ENCODE measurements at regions not wholly inside any gene's neighbourhood (a gene's known extent, or its start where the extent isn't known, plus 50 kb on each side); places are given as distances from the start of the nearest gene placed in this dataset.

DNA sequence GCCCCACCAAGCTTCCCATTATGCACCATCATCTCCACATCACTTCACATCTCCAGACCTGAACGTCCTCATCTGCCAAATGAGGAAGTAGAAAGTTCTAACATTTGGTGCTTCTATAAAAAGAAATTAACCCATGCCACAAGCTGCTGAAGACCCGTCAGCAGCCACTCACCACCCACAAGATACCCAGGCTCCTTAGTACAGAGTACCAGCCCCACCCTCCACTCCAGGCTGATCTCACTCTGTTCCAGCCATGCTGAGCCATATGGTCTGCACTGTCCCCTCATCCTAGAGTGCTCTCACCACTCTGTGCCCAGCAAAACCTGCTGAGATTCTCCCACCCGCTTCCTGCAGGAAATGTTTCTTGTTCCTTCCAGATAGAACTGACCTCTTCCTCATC lies 240.8 kb upstream of the PPARGC1A start:
- no TSS peak for BruUV-seq (replicated peaks)
- no peaks in the 10 kb centered on the region for H3K4me1 ChIP-seq (ENCODE audit: insufficient read depth, low read length)
- DNase-seq (no peak), ATAC-seq (no peak)
- POLR2A ChIA-PET (ENCODE audit: unreplicated experiment): no interaction called here
- no peak overlapping the region for H3K9ac ChIP-seq (ENCODE audit: low read length)
- H3K27me3 ChIP-seq (ENCODE audit: low read length): peaks cover 5% of the 10 kb centered on the region; the same call in 1 of the 2 replicates
- no peak overlapping the region for H3K4me3 ChIP-seq (ENCODE audit: low read length)
- no peak overlapping the region for H3K4me2 ChIP-seq (ENCODE audit: low read length)
- H3K79me2 ChIP-seq (ENCODE audit: low read length): no peaks in the 10 kb centered on the region
- no peaks in the 10 kb centered on the region for H3K9me2 ChIP-seq (replicated peaks; ENCODE audit: low read length)
- H3K9me3 ChIP-seq (ENCODE audit: low read length): no peaks in the 10 kb centered on the region
- TF ChIP-seq EZH2 (IDR thresholded peaks at IDR 0.05; ENCODE audit: low read length, unreplicated experiment): no peak
- intact Hi-C loops (cut with micrococcal nuclease): no loop called here
- no peaks in the 10 kb centered on the region for H3F3A ChIP-seq (ENCODE audit: low read length, unreplicated experiment)
- no peak overlapping the region for H3K27ac ChIP-seq (ENCODE audit: low read length)
- H3K36me3 ChIP-seq (ENCODE audit: low read depth, low read length): no peaks in the 10 kb centered on the region
- CTCF ChIA-PET: no interaction called here
- H2AFZ ChIP-seq (ENCODE audit: low read length): no peak overlapping the region
- no peaks in the 10 kb centered on the region for H4K20me1 ChIP-seq (ENCODE audit: low read length)

DNA sequence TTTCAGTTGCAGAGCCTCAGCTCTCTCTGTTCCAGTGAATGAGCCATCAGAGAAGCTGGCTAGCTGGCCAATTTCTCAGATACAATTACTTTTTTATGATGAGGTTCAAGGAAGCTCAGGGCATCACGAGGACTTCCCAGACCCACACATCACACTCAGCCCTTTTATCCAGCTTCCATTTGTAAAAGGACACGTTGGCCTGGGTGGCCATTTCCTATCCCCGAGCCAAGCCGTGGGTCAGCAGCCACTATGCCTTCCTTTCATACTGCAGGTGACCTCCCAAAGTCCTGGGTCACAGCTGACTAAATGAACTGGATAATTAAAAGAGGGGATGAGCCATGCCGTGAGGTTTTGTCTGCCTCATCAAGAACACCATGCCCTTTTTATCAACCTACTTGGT lies 236.9 kb upstream of the PPARGC1A start:
- no peak overlapping the region for H3K9ac ChIP-seq (ENCODE audit: low read length)
- intact Hi-C loops (cut with micrococcal nuclease): no loop called here
- ChIA-PET POLR2A (ENCODE audit: unreplicated experiment) (interaction anchor here (0.7 kb wide), 1 partner anchor 838 kb away, joined by 4 read pairs; no protein-coding TSS in a partner anchor), CTCF (no interaction called here)
- no peaks in the 10 kb centered on the region for H4K20me1 ChIP-seq (ENCODE audit: low read length)
- H2AFZ ChIP-seq (ENCODE audit: low read length): no peak overlapping the region
- TF ChIP-seq, protein P1, sequence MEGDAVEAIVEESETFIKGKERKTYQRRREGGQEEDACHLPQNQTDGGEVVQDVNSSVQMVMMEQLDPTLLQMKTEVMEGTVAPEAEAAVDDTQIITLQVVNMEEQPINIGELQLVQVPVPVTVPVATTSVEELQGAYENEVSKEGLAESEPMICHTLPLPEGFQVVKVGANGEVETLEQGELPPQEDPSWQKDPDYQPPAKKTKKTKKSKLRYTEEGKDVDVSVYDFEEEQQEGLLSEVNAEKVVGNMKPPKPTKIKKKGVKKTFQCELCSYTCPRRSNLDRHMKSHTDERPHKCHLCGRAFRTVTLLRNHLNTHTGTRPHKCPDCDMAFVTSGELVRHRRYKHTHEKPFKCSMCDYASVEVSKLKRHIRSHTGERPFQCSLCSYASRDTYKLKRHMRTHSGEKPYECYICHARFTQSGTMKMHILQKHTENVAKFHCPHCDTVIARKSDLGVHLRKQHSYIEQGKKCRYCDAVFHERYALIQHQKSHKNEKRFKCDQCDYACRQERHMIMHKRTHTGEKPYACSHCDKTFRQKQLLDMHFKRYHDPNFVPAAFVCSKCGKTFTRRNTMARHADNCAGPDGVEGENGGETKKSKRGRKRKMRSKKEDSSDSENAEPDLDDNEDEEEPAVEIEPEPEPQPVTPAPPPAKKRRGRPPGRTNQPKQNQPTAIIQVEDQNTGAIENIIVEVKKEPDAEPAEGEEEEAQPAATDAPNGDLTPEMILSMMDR (conservative IDR thresholded peaks at IDR 0.05; ENCODE audit: low read depth, low read length): no peak
- TF ChIP-seq EZH2phosphoT487 (IDR thresholded peaks at IDR 0.05; ENCODE audit: borderline replicate concordance, low read length): no peak
- no peak for TF ChIP-seq EZH2 (IDR thresholded peaks at IDR 0.05; ENCODE audit: low read length, unreplicated experiment)
- no peaks in the 10 kb centered on the region for H3K9me2 ChIP-seq (replicated peaks; ENCODE audit: low read length)
- H3K4me1 ChIP-seq (ENCODE audit: insufficient read depth, low read length): no peaks in the 10 kb centered on the region
- H3K27ac ChIP-seq (ENCODE audit: low read length): no peak overlapping the region
- no peaks in the 10 kb centered on the region for H3F3A ChIP-seq (ENCODE audit: low read length, unreplicated experiment)
- H3K27me3 ChIP-seq (ENCODE audit: low read length): no peaks in the 10 kb centered on the region
- ATAC-seq: no peak
- H3K4me2 ChIP-seq (ENCODE audit: low read length): no peak overlapping the region
- H3K79me2 ChIP-seq (ENCODE audit: low read length): no peaks in the 10 kb centered on the region
- no peaks in the 10 kb centered on the region for H3K36me3 ChIP-seq (ENCODE audit: low read depth, low read length)
- BruUV-seq (replicated peaks): no TSS peak
- no peaks in the 10 kb centered on the region for H3K9me3 ChIP-seq (ENCODE audit: low read length)
- no peak overlapping the region for H3K4me3 ChIP-seq (ENCODE audit: low read length)
- no peak for DNase-seq

DNA sequence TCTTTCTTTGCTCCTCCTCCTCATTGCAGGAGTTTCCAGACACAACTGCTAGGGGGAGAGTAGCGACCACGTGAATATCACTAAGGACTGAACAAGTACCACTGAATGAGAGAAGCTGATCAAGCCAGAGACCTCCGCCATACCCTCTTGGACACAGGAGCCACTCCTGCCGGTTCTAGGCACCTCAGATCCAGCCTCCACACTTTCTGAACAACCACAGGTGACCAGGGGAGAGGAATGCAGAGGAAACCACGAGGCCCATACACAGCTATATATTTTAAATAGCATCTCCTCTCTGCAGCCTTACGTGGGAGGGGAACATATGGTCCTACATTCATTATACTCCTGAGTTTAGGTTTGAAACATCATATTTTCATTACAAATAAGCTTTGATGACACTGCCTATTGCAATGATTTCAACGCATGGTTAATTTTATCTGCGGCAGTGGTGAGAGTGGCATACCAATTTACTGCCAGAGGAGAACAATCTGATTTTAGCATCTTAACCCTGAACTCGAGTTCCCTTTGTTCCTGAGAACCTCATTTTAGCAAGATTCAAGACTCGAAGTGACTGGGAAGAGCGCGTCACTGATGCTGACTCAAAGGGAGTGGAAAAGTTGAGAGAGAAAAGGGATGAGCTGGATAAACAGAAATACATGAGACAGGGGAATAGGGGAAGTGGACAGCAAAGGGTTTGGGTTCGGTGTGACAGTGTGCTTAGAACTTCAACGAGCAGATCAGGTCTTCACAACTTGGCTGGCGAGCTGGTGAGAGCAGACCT lies 231.7 kb upstream of the PPARGC1A start:
- ChIA-PET POLR2A (ENCODE audit: unreplicated experiment) (no interaction called here), CTCF (no interaction called here)
- H3K4me2 ChIP-seq (ENCODE audit: low read length): no peak overlapping the region
- H3K27ac ChIP-seq (ENCODE audit: low read length): no peak overlapping the region
- H3K36me3 ChIP-seq (ENCODE audit: low read depth, low read length): no peaks in the 10 kb centered on the region
- BruUV-seq (replicated peaks): no TSS peak
- no peaks in the 10 kb centered on the region for H3K9me2 ChIP-seq (replicated peaks; ENCODE audit: low read length)
- H3F3A ChIP-seq (ENCODE audit: low read length, unreplicated experiment): no peaks in the 10 kb centered on the region
- TF ChIP-seq EZH2 (IDR thresholded peaks at IDR 0.05; ENCODE audit: low read length, unreplicated experiment) (no peak), EZH2phosphoT487 (IDR thresholded peaks at IDR 0.05; ENCODE audit: borderline replicate concordance, low read length) (no peak)
- TF ChIP-seq, protein P1 (conservative IDR thresholded peaks at IDR 0.05; ENCODE audit: low read depth, low read length): no peak
- H3K9me3 ChIP-seq (ENCODE audit: low read length): no peaks in the 10 kb centered on the region
- no peaks in the 10 kb centered on the region for H3K4me1 ChIP-seq (ENCODE audit: insufficient read depth, low read length)
- no peaks in the 10 kb centered on the region for H3K79me2 ChIP-seq (ENCODE audit: low read length)
- H3K9ac ChIP-seq (ENCODE audit: low read length): no peak overlapping the region
- no peak overlapping the region for H2AFZ ChIP-seq (ENCODE audit: low read length)
- intact Hi-C loops (cut with micrococcal nuclease): no loop called here
- no peaks in the 10 kb centered on the region for H4K20me1 ChIP-seq (ENCODE audit: low read length)
- ATAC-seq (no peak), DNase-seq (no peak)
- H3K4me3 ChIP-seq (ENCODE audit: low read length): no peak overlapping the region
- H3K27me3 ChIP-seq (ENCODE audit: low read length): no peaks in the 10 kb centered on the region
